ENCODE measurements at regions not wholly inside any gene's neighbourhood (a gene's known extent, or its start where the extent isn't known, plus 50 kb on each side); places are given as distances from the start of the nearest gene placed in this dataset.
A peak's percentile ranks its signal among the peaks of the same experiment; 100 is the strongest.

DNA sequence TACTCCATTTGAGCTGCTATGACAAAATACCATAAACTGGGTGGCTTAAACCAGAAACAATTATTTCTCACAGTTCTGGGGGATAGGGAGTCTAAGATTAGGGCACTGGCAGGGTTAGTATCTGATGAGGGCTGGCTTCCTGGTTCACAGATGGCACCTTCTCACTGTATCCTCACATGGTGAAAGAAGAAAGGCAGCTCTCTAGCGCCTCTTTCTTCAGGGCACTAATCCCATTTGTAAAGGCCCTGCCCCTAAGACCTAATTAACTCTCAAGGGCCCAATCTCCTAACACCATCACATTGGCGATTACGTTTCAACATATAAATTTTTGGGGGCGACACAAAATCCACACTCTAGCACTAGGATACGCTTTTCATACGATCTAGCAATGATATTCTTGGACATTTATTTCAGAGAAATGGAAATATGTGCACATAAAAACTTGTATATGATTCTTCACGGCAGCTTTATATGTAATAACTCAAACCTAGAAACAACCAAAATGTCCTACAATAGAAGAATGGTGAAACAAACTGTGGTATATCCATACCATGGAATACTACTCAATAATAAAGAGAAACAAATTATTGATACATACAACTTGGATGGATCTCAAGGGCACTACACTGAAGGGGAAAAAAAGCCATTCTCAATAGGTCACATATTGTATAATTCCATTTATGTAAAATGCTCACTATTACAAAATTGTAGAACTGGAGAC lies 111.0 kb downstream of the BCL2L11 start:
- TF ChIP-seq POU2F2 (IDR thresholded peaks at IDR 0.05; ENCODE audit: low read depth, low read length) (no peak), POLR2AphosphoS5 (IDR thresholded peaks at IDR 0.05; ENCODE audit: low read depth, low read length) (no peak), TAF1 (IDR thresholded peaks at IDR 0.05; ENCODE audit: low read depth, low read length) (no peak), SPI1 (IDR thresholded peaks at IDR 0.05; ENCODE audit: low read depth, low read length) (no peak), PAX5 (IDR thresholded peaks at IDR 0.05; ENCODE audit: insufficient read depth, low read length, severe bottlenecking) (no peak), POLR2A (IDR thresholded peaks at IDR 0.05; ENCODE audit: low read depth, low read length) (no peak)
- FAIRE-seq (no peak), DNase-seq (ENCODE audit: insufficient read length, low spot score) (no peak)

DNA sequence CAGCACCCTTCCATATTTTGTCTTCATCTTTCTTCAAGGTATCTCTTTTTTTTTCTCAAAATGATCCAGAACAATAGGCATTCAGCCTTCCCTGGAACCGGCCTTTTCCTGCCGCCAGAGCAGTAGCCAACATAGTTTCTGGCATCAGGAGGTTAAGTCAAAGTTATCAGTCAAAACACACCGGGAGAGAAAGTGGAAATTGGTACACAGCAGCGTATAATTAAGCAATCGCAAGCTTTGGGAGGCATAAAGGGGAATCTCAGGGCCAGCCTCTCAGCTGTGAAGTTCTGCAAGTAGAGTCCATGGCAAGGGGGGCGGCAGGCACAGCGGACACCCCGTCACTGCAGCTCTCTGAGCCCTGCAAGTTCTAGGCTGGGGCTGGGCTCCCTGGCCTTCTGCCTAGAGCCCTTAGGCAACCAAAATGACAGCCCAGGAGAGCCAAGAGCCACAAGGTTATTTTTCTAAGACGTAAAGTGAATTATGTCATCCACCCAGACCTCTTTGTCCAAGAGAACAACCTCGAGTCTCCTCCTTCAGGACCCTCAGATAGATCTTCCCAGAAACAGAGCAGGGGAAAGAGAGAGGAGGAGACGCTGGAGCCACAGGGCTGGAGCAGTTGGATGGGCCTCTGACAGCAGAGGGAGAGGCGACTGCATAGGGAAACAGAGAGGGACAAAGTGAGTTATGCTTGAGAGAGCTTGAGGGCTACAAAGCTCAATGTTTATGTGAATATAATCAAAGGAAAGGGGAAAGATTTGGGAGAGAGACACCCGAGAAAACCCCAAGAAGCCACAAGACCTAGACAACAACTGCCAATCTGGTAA lies 114.7 kb downstream of the BCL2L11 start:
- no peak for FAIRE-seq
- no peak for DNase-seq (ENCODE audit: insufficient read length, low spot score)

DNA sequence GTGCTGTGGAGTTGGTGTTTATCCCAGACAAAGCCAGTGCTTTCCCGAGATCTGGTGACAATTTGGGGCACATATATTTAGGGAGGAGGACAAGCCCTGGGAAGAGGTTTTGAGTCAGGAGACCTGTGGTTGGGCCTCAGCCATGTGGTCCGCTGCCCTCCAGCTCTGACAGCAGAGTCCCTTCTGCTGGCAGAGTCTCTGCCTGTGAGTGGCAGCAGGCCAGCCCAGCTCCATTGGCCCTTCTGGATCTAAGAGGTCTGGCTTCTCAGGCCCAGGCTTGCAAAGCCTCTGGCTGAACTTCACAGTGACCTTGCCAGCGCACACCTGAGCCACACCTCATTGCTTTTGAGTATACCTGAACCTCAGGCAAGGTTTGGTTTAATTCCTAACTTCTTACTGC lies 115.3 kb downstream of the BCL2L11 start:
- no peak for DNase-seq (ENCODE audit: insufficient read length, low spot score)
- TF ChIP-seq TAF1 (IDR thresholded peaks at IDR 0.05; ENCODE audit: low read depth, low read length) (no peak), PAX5 (IDR thresholded peaks at IDR 0.05; ENCODE audit: insufficient read depth, low read length, severe bottlenecking) (no peak), POLR2AphosphoS5 (IDR thresholded peaks at IDR 0.05; ENCODE audit: low read depth, low read length) (no peak), POU2F2 (IDR thresholded peaks at IDR 0.05; ENCODE audit: low read depth, low read length) (no peak), SPI1 (IDR thresholded peaks at IDR 0.05; ENCODE audit: low read depth, low read length) (no peak), POLR2A (IDR thresholded peaks at IDR 0.05; ENCODE audit: low read depth, low read length) (no peak)
- FAIRE-seq: no peak

More for the DNA sequence above, 114.7 kb downstream of the BCL2L11 start:
- TF ChIP-seq POLR2A (IDR thresholded peaks at IDR 0.05; ENCODE audit: low read depth, low read length) (no peak), SPI1 (IDR thresholded peaks at IDR 0.05; ENCODE audit: low read depth, low read length) (no peak), POU2F2 (IDR thresholded peaks at IDR 0.05; ENCODE audit: low read depth, low read length) (no peak), TAF1 (IDR thresholded peaks at IDR 0.05; ENCODE audit: low read depth, low read length) (no peak), POLR2AphosphoS5 (IDR thresholded peaks at IDR 0.05; ENCODE audit: low read depth, low read length) (no peak), PAX5 (IDR thresholded peaks at IDR 0.05; ENCODE audit: insufficient read depth, low read length, severe bottlenecking) (no peak)

DNA sequence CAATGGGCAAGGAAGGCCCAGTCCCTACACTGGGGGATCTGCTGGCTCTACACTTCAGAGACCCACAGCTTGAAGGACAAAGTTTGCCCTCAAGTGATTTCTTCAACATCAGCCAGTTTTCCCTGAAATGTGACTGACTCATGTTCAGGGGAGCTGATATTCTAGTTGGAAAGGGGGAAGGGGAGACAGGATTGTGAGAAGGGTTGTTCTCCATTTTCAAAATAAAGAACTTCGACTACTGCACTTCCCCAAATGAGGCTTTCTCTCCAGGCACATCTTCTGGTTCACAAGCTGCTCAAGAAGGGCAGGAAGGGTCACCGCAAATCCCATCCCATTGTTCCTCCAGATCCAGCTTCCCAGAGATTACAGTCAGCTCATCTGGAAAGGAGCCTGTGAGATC lies 117.6 kb downstream of the BCL2L11 start:
- DNase-seq (ENCODE audit: insufficient read length, low spot score) (no peak), FAIRE-seq (no peak)
- TF ChIP-seq POLR2A (IDR thresholded peaks at IDR 0.05; ENCODE audit: low read depth, low read length): no peak
- TF ChIP-seq SPI1 (IDR thresholded peaks at IDR 0.05; ENCODE audit: low read depth, low read length): no peak
- no peak for TF ChIP-seq POLR2AphosphoS5 (IDR thresholded peaks at IDR 0.05; ENCODE audit: low read depth, low read length)
- no peak for TF ChIP-seq PAX5 (IDR thresholded peaks at IDR 0.05; ENCODE audit: insufficient read depth, low read length, severe bottlenecking)
- no peak for TF ChIP-seq TAF1 (IDR thresholded peaks at IDR 0.05; ENCODE audit: low read depth, low read length)
- TF ChIP-seq POU2F2 (IDR thresholded peaks at IDR 0.05; ENCODE audit: low read depth, low read length): no peak

DNA sequence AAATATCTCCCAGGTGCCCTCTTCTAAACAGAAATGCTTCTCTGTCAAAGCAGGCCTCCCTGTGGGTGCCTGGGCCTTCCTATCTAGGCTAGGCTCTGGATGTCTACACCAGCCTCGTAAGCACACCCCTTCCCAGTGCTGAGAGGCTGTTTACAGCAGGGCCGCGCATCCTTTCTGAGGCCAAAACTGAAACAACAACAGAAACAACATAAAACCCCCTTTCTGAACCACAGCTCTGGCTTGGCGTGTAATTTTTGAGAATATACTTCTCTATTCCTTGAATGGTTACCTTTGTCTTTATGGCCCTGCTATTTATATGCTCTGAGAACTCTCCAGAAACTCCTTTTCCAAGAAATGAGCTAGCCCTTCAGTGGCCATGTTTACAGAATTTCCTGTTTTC lies 118.4 kb downstream of the BCL2L11 start:
- no peak for TF ChIP-seq PAX5 (IDR thresholded peaks at IDR 0.05; ENCODE audit: insufficient read depth, low read length, severe bottlenecking)
- no peak for TF ChIP-seq POLR2A (IDR thresholded peaks at IDR 0.05; ENCODE audit: low read depth, low read length)
- no peak for TF ChIP-seq POU2F2 (IDR thresholded peaks at IDR 0.05; ENCODE audit: low read depth, low read length)
- no peak for TF ChIP-seq TAF1 (IDR thresholded peaks at IDR 0.05; ENCODE audit: low read depth, low read length)
- TF ChIP-seq POLR2AphosphoS5 (IDR thresholded peaks at IDR 0.05; ENCODE audit: low read depth, low read length): no peak
- TF ChIP-seq SPI1 (IDR thresholded peaks at IDR 0.05; ENCODE audit: low read depth, low read length): no peak
- FAIRE-seq: no peak
- peak; percentile 26 for DNase-seq (ENCODE audit: insufficient read length, low spot score)

DNA sequence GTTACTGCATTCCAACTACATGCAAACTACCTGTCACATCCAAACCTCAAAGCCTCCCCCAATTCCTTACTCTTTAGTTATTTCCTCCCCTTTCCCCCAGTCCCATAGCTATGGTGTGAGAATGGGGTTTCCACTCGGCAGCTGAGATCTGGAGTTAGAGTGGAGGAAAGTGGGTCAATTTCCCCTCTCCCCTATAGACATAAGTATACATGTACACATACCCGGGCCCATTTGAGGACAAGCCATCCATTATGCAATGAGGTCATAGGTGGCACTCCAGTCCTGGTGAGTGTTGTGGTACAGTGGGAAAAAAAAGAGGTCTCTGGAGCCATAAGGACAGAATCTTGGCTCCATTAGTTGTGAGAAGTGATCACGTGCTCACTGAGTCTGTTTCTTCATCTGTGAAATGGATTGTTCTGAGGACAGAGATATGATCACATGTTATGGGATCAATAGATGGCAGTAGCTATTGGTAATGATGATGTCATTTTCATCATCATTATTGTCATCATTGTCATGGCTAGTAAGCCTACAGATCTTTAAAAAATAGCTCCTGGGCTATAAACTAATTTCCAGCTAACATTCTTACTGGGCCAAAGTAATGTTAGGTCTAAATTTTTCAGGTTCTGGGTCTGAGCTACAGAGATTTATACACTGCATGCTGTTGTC lies 119.0 kb downstream of the BCL2L11 start:
- TF ChIP-seq SPI1 (IDR thresholded peaks at IDR 0.05; ENCODE audit: low read depth, low read length): no peak
- TF ChIP-seq TAF1 (IDR thresholded peaks at IDR 0.05; ENCODE audit: low read depth, low read length): no peak
- no peak for TF ChIP-seq POLR2A (IDR thresholded peaks at IDR 0.05; ENCODE audit: low read depth, low read length)
- no peak for TF ChIP-seq PAX5 (IDR thresholded peaks at IDR 0.05; ENCODE audit: insufficient read depth, low read length, severe bottlenecking)
- TF ChIP-seq POU2F2 (IDR thresholded peaks at IDR 0.05; ENCODE audit: low read depth, low read length): no peak
- FAIRE-seq: no peak
- DNase-seq (ENCODE audit: insufficient read length, low spot score): no peak

DNA sequence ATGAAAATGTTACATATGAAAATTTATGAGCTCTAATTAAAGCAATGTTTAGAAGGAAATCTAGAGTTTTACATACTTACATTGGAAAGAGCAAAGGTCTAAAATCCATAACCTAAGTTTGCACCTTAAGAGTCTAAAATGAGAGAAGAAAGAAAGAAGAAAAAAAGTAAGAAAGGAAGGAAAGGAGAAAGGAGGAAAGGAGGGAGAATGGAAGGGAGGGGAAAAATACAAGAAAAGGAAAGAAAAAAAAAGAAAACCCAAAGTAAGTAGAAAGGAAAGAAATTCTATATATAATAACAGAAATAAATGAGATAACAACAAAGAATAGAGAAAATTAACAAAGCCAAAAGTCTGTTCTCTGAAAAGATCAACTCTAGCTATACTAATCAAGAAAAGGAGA lies 122.6 kb downstream of the BCL2L11 start:
- no peak for FAIRE-seq
- TF ChIP-seq POLR2A (IDR thresholded peaks at IDR 0.05; ENCODE audit: low read depth, low read length) (no peak), PAX5 (IDR thresholded peaks at IDR 0.05; ENCODE audit: insufficient read depth, low read length, severe bottlenecking) (no peak), TAF1 (IDR thresholded peaks at IDR 0.05; ENCODE audit: low read depth, low read length) (no peak), POLR2AphosphoS5 (IDR thresholded peaks at IDR 0.05; ENCODE audit: low read depth, low read length) (no peak), SPI1 (IDR thresholded peaks at IDR 0.05; ENCODE audit: low read depth, low read length) (no peak), POU2F2 (IDR thresholded peaks at IDR 0.05; ENCODE audit: low read depth, low read length) (no peak)
- DNase-seq (ENCODE audit: insufficient read length, low spot score): no peak

DNA sequence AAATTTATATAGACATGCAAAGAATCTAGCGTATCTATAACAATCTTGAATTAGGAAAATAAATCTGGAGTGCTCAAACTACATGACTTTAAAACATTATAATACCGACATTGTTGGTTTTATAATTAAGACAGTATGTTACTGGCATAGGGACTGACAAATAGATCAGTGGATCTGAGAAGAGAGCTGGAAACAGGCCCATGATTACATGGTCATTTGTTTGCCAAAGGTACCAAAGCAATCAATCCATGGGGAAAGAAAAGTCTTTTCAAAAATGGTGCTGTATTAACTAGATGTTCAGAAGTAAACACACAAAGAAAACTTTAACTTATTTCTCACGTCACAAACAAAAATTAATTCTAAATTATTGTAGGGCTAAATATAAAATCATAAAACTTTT lies 124.2 kb downstream of the BCL2L11 start:
- DNase-seq (ENCODE audit: insufficient read length, low spot score) (no peak), FAIRE-seq (no peak)
- TF ChIP-seq PAX5 (IDR thresholded peaks at IDR 0.05; ENCODE audit: insufficient read depth, low read length, severe bottlenecking): no peak
- no peak for TF ChIP-seq TAF1 (IDR thresholded peaks at IDR 0.05; ENCODE audit: low read depth, low read length)

DNA sequence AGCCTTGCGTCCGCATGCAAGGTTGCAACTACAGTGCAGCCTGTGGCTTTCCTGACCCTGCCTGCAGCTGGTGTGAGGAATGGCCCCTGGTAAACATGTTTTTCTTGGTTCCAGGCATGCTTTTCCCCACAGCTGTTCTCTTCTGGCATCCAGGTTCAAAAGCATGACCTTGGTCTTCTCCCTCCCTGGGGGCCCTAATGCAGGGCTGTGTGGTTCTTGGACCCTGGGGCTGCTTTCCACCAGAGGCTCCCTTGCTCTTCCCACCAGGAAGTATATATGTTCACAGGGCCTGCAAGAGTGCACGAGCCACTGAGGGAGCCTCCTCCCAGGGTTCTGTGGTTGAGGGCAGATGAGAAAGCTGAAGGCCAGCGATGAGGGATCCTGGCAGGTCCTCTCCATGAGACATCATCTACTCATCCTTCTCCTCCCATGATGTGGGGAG lies 125.9 kb downstream of the BCL2L11 start:
- no peak for DNase-seq (ENCODE audit: insufficient read length, low spot score)
- no peak for TF ChIP-seq PAX5 (IDR thresholded peaks at IDR 0.05; ENCODE audit: insufficient read depth, low read length, severe bottlenecking)
- TF ChIP-seq TAF1 (IDR thresholded peaks at IDR 0.05; ENCODE audit: low read depth, low read length): no peak
- no peak for TF ChIP-seq POLR2AphosphoS5 (IDR thresholded peaks at IDR 0.05; ENCODE audit: low read depth, low read length)
- TF ChIP-seq SPI1 (IDR thresholded peaks at IDR 0.05; ENCODE audit: low read depth, low read length): no peak
- no peak for TF ChIP-seq POU2F2 (IDR thresholded peaks at IDR 0.05; ENCODE audit: low read depth, low read length)
- no peak for TF ChIP-seq POLR2A (IDR thresholded peaks at IDR 0.05; ENCODE audit: low read depth, low read length)
- no peak for FAIRE-seq

Measured in GM12891 (cell line).